ENCODE measurements at regions not wholly inside any gene's neighbourhood (a gene's known extent, or its start where the extent isn't known, plus 50 kb on each side); places are given as distances from the start of the nearest gene placed in this dataset.

DNA sequence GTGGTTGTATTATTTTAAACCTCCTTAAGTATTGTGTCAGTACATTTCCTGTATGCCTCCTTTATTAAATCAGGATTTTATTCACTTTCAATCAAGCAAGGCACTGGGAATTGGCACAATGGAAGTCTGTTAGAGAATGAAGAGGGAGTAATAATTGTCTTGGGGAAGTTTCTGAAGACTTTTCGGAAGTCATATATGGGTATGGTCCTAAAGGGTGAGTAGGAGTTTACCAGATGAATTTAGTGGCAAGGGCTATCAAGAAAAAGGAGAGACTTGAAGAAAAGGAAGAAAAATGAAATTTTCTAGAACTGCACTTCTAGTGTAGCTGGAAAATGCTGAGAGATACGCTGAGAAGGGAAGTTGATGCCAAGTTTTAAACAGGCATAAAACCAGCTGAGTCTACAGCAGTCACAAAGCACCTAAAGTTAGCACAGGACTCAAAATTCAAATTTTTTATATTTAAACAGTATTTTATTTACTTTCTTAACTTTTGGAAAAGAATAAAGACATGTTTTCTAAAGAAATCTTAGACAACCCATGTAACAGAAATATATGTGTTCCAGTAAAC is 184.9 kb downstream of the SMC2 start:
- TF ChIP-seq POLR2A (IDR thresholded peaks at IDR 0.05; ENCODE audit: low read depth) = no peak
- TF ChIP-seq, protein P1, sequence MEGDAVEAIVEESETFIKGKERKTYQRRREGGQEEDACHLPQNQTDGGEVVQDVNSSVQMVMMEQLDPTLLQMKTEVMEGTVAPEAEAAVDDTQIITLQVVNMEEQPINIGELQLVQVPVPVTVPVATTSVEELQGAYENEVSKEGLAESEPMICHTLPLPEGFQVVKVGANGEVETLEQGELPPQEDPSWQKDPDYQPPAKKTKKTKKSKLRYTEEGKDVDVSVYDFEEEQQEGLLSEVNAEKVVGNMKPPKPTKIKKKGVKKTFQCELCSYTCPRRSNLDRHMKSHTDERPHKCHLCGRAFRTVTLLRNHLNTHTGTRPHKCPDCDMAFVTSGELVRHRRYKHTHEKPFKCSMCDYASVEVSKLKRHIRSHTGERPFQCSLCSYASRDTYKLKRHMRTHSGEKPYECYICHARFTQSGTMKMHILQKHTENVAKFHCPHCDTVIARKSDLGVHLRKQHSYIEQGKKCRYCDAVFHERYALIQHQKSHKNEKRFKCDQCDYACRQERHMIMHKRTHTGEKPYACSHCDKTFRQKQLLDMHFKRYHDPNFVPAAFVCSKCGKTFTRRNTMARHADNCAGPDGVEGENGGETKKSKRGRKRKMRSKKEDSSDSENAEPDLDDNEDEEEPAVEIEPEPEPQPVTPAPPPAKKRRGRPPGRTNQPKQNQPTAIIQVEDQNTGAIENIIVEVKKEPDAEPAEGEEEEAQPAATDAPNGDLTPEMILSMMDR (IDR thresholded peaks at IDR 0.05) = no peak
- no peak for TF ChIP-seq EP300 (IDR thresholded peaks at IDR 0.05)
- TF ChIP-seq POLR2AphosphoS5 (IDR thresholded peaks at IDR 0.05) = no peak
